HG02798 (cell line): ENCODE measurements at regions not wholly inside any gene's neighbourhood (a gene's known extent, or its start where the extent isn't known, plus 50 kb on each side); places are given as distances from the start of the nearest gene placed in this dataset.
"Not testable (repeated sequence)": the region's sequence is repeated elsewhere in the genome, so short reads cannot be mapped to it uniquely, and the experiment has no call there.

Experiments
- ATAC-seq: cut with Tn5 transposase; IDR thresholded peaks from one replicate; pipeline ENCODE4 v1.9.1; 2021; ENCODE audit warnings: mild to moderate bottlenecking; ENCODE audit not compliant: unreplicated experiment, poor library complexity

GRCh38 chrX:40988100-40988499, 97.1 kb upstream of the USP9X start:
- ATAC-seq, result no peak

GRCh38 chrX:40993395-40993794, 91.8 kb upstream of the USP9X start:
- not testable (repeated sequence) for ATAC-seq

GRCh38 chrX:40996886-40997530, 88.2 kb upstream of the USP9X start:
- ATAC-seq, result no peak

- ATAC-seq, result no peak
These were observed 87.1 kb upstream of the USP9X start for GRCh38 chrX:40998123-40998522.

- ATAC-seq, result no peak
These were observed 83.9 kb upstream of the USP9X start for GRCh38 chrX:41001327-41001726.

GRCh38 chrX:41002026-41002425, 83.2 kb upstream of the USP9X start:
- ATAC-seq, result no peak

- ATAC-seq, result no peak
These were observed 81.6 kb upstream of the USP9X start for GRCh38 chrX:41003506-41004270.

GRCh38 chrX:41005445-41005992, 79.7 kb upstream of the USP9X start:
- no peak for ATAC-seq

- no peak for ATAC-seq
These were observed 75.1 kb upstream of the USP9X start for GRCh38 chrX:41009850-41010846.

GRCh38 chrX:41014776-41015360, 70.4 kb upstream of the USP9X start:
- no peak for ATAC-seq

GRCh38 chrX:41017785-41018184, 67.5 kb upstream of the USP9X start:
- not testable (repeated sequence) for ATAC-seq

- not testable (repeated sequence) for ATAC-seq
These were observed 66.7 kb upstream of the USP9X start for GRCh38 chrX:41018391-41019040.

GRCh38 chrX:41019041-41019392, 66.2 kb upstream of the USP9X start:
- ATAC-seq, result no peak

GRCh38 chrX:41022566-41022965, 62.7 kb upstream of the USP9X start:
- ATAC-seq, result no peak

GRCh38 chrX:41023098-41023497, 62.1 kb upstream of the USP9X start:
- ATAC-seq, result no peak

- not testable (repeated sequence) for ATAC-seq
These were observed 60.9 kb upstream of the USP9X start for GRCh38 chrX:41024335-41024734.

- no peak for ATAC-seq
These were observed 60.5 kb upstream of the USP9X start for GRCh38 chrX:41024755-41025154.

- ATAC-seq, result no peak
These were observed 59.1 kb upstream of the USP9X start for GRCh38 chrX:41025926-41026701.

- ATAC-seq, result no peak
These were observed 58.6 kb upstream of the USP9X start for GRCh38 chrX:41026702-41027078.
